Activated T-cell treated with anti-CD3 and anti-CD28 coated beads for 24 hours (primary cell): ENCODE measurements at regions not wholly inside any gene's neighbourhood (a gene's known extent, or its start where the extent isn't known, plus 50 kb on each side); places are given as distances from the start of the nearest gene placed in this dataset.

Experiments
- DNase-seq: peaks from one replicate; pipeline ENCODE4 v3.0.0-alpha.2; 2020; ENCODE audit warnings: low read depth

GRCh38 chr7:25750744-25751508 lies 401.1 kb upstream of the NFE2L3 start:
- no peak for DNase-seq

GRCh38 chr7:25752154-25752553 lies 399.8 kb upstream of the NFE2L3 start:
- no peak for DNase-seq

GRCh38 chr7:25752967-25753791 lies 398.8 kb upstream of the NFE2L3 start:
- no peak for DNase-seq

GRCh38 chr7:25753837-25754236 lies 398.2 kb upstream of the NFE2L3 start:
- no peak for DNase-seq

- no peak for DNase-seq
Observed at GRCh38 chr7:25754333-25754732, 397.7 kb upstream of the NFE2L3 start.

- DNase-seq, result no peak
Observed at GRCh38 chr7:25754751-25755150, 397.2 kb upstream of the NFE2L3 start.

GRCh38 chr7:25756601-25757000 lies 395.4 kb upstream of the NFE2L3 start:
- no peak for DNase-seq

GRCh38 chr7:25758559-25758958 lies 393.4 kb upstream of the NFE2L3 start:
- no peak for DNase-seq

GRCh38 chr7:25759286-25759685 lies 392.7 kb upstream of the NFE2L3 start:
- no peak for DNase-seq

GRCh38 chr7:25759748-25760147 lies 392.2 kb upstream of the NFE2L3 start:
- DNase-seq, result no peak

- DNase-seq, result no peak
Observed at GRCh38 chr7:25762511-25763462, 389.2 kb upstream of the NFE2L3 start.

- DNase-seq, result no peak
Observed at GRCh38 chr7:25763463-25763860, 388.5 kb upstream of the NFE2L3 start.

- no peak for DNase-seq
Observed at GRCh38 chr7:25765110-25765655, 386.8 kb upstream of the NFE2L3 start.

- DNase-seq, result no peak
Observed at GRCh38 chr7:25770235-25770634, 381.8 kb upstream of the NFE2L3 start.

GRCh38 chr7:25770670-25771069 lies 381.3 kb upstream of the NFE2L3 start:
- DNase-seq, result no peak

- no peak for DNase-seq
Observed at GRCh38 chr7:25771491-25771890, 380.5 kb upstream of the NFE2L3 start.

GRCh38 chr7:25772802-25773201 lies 379.2 kb upstream of the NFE2L3 start:
- DNase-seq, result no peak

GRCh38 chr7:25774675-25775074 lies 377.3 kb upstream of the NFE2L3 start:
- DNase-seq, result no peak

- DNase-seq, result no peak
Observed at GRCh38 chr7:25775570-25775969, 376.4 kb upstream of the NFE2L3 start.

- no peak for DNase-seq
Observed at GRCh38 chr7:25775999-25776743, 375.8 kb upstream of the NFE2L3 start.

GRCh38 chr7:25776744-25777123 lies 375.3 kb upstream of the NFE2L3 start:
- no peak for DNase-seq
